ENCODE measurements at regions not wholly inside any gene's neighbourhood (a gene's known extent, or its start where the extent isn't known, plus 50 kb on each side); places are given as distances from the start of the nearest gene placed in this dataset.

- no peak for DNase-seq (ENCODE audit: low spot score)
Measured at GRCh38 chr2:224325941-224326340, 76.0 kb downstream of the FAM124B start.

- no peak for DNase-seq (ENCODE audit: low spot score)
Measured at GRCh38 chr2:224324604-224325003, 77.3 kb downstream of the FAM124B start.

GRCh38 chr2:224320660-224321059, 81.2 kb downstream of the FAM124B start:
- no peak for DNase-seq (ENCODE audit: low spot score)

GRCh38 chr2:224319750-224320149, 82.2 kb downstream of the FAM124B start:
- DNase-seq (ENCODE audit: low spot score) = no peak

- DNase-seq (ENCODE audit: low spot score) = no peak
Measured at GRCh38 chr2:224312741-224313140, 89.2 kb downstream of the FAM124B start.

GRCh38 chr2:224310943-224311625, 90.8 kb downstream of the FAM124B start:
- no peak for DNase-seq (ENCODE audit: low spot score)

GRCh38 chr2:224309176-224309575, 92.7 kb downstream of the FAM124B start:
- no peak for DNase-seq (ENCODE audit: low spot score)

- DNase-seq (ENCODE audit: low spot score) = no peak
Measured at GRCh38 chr2:224308272-224308911, 93.5 kb downstream of the FAM124B start.

GRCh38 chr2:224302952-224303351, 99.0 kb downstream of the FAM124B start:
- DNase-seq (ENCODE audit: low spot score) = no peak

- DNase-seq (ENCODE audit: low spot score) = no peak
Measured at GRCh38 chr2:224293976-224294375, 107.9 kb downstream of the FAM124B start.

GRCh38 chr2:224287531-224287930, 114.4 kb downstream of the FAM124B start:
- DNase-seq (ENCODE audit: low spot score) = no peak

- DNase-seq (ENCODE audit: low spot score) = no peak
Measured at GRCh38 chr2:224286923-224287322, 115.0 kb downstream of the FAM124B start.

- peak; percentile 31 for DNase-seq (ENCODE audit: low spot score)
Measured at GRCh38 chr2:224284134-224284946, 117.6 kb downstream of the FAM124B start.

GRCh38 chr2:224283466-224283965, 118.4 kb downstream of the FAM124B start:
- DNase-seq (ENCODE audit: low spot score) = no peak

- DNase-seq (ENCODE audit: low spot score) = no peak
Measured at GRCh38 chr2:224281374-224281773, 120.5 kb downstream of the FAM124B start.

- DNase-seq (ENCODE audit: low spot score) = no peak
Measured at GRCh38 chr2:224278531-224278930, 123.4 kb downstream of the FAM124B start.

- DNase-seq (ENCODE audit: low spot score) = no peak
Measured at GRCh38 chr2:224276251-224276650, 125.7 kb downstream of the FAM124B start.

GRCh38 chr2:224272237-224272910, 129.5 kb downstream of the FAM124B start:
- no peak for DNase-seq (ENCODE audit: low spot score)

- DNase-seq (ENCODE audit: low spot score) = no peak
Measured at GRCh38 chr2:224271617-224272236, 130.2 kb downstream of the FAM124B start.

- no peak for DNase-seq (ENCODE audit: low spot score)
Measured at GRCh38 chr2:224268441-224268840, 133.5 kb downstream of the FAM124B start.

- no peak for DNase-seq (ENCODE audit: low spot score)
Measured at GRCh38 chr2:224264259-224264658, 137.6 kb downstream of the FAM124B start.

- DNase-seq (ENCODE audit: low spot score) = no peak
Measured at GRCh38 chr2:224263571-224264043, 138.3 kb downstream of the FAM124B start.
